Endothelial cell (in vitro differentiated cells): ENCODE measurements at regions not wholly inside any gene's neighbourhood (a gene's known extent, or its start where the extent isn't known, plus 50 kb on each side); places are given as distances from the start of the nearest gene placed in this dataset.

Experiments used
- DNase-seq: peaks from one replicate; pipeline ENCODE4 v3.0.0; 2021; ENCODE audit warnings: low spot score
- H3K27ac Mint-ChIP-seq: one replicate; pipeline ENCODE4 v1.8.0; 2021; ENCODE audit warnings: mixed read lengths, inconsistent platforms; ENCODE audit not compliant: unreplicated experiment
- H3K27me3 Mint-ChIP-seq: one replicate; pipeline ENCODE4 v1.8.0; 2021; ENCODE audit warnings: mild to moderate bottlenecking, moderate library complexity, mixed read lengths, inconsistent platforms; ENCODE audit not compliant: unreplicated experiment
- H3K36me3 Mint-ChIP-seq: one replicate; pipeline ENCODE4 v1.8.0; 2021; ENCODE audit warnings: mild to moderate bottlenecking, low read depth, mixed read lengths, inconsistent platforms; ENCODE audit not compliant: unreplicated experiment
- H3K4me1 Mint-ChIP-seq: one replicate; pipeline ENCODE4 v1.8.0; 2021; ENCODE audit warnings: mild to moderate bottlenecking, mixed read lengths, inconsistent platforms; ENCODE audit not compliant: unreplicated experiment
- H3K4me3 Mint-ChIP-seq: one replicate; pipeline ENCODE4 v1.8.0; 2021; ENCODE audit warnings: mild to moderate bottlenecking, mixed read lengths, inconsistent platforms; ENCODE audit not compliant: unreplicated experiment
- H3K9me3 Mint-ChIP-seq: one replicate; pipeline ENCODE4 v1.8.0; 2021; ENCODE audit warnings: mixed read lengths, inconsistent platforms; ENCODE audit not compliant: unreplicated experiment
- TF ChIP-seq, protein P1 (sequence below): fragments of 200-600 bp; sonication (generic); IDR thresholded peaks from one replicate; pipeline ENCODE4 v1.5.0; 2021; ENCODE audit warnings: antibody characterized with exemption; ENCODE audit not compliant: unreplicated experiment

DNA sequence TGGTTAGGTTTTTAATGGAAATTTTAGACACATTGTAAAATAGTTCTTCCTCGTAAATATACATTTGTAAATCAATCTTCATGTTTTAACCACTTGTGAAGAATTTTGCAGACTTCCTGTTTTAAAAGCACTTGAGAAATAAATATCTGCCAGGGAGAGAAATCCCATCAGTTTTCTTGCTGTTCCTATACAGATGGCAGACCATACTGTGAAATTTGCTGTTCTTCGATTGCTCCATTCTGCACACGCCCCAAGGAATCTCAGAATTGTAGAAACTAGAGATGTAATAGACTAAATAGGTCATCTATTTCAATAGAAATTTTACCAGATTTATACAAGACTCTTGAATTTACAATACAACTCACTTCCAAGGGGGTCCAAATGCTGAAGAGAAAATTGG is 75.8 kb upstream of the PIK3C3 start:
- H3K4me3 Mint-ChIP-seq: no peak overlapping the region
- H3K27ac Mint-ChIP-seq: no peak overlapping the region
- no peaks in the 10 kb centered on the region for H3K4me1 Mint-ChIP-seq
- TF ChIP-seq, protein P1, sequence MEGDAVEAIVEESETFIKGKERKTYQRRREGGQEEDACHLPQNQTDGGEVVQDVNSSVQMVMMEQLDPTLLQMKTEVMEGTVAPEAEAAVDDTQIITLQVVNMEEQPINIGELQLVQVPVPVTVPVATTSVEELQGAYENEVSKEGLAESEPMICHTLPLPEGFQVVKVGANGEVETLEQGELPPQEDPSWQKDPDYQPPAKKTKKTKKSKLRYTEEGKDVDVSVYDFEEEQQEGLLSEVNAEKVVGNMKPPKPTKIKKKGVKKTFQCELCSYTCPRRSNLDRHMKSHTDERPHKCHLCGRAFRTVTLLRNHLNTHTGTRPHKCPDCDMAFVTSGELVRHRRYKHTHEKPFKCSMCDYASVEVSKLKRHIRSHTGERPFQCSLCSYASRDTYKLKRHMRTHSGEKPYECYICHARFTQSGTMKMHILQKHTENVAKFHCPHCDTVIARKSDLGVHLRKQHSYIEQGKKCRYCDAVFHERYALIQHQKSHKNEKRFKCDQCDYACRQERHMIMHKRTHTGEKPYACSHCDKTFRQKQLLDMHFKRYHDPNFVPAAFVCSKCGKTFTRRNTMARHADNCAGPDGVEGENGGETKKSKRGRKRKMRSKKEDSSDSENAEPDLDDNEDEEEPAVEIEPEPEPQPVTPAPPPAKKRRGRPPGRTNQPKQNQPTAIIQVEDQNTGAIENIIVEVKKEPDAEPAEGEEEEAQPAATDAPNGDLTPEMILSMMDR: no peak
- H3K9me3 Mint-ChIP-seq: no peaks in the 10 kb centered on the region
- no peaks in the 10 kb centered on the region for H3K36me3 Mint-ChIP-seq
- no peaks in the 10 kb centered on the region for H3K27me3 Mint-ChIP-seq
- DNase-seq: no peak

DNA sequence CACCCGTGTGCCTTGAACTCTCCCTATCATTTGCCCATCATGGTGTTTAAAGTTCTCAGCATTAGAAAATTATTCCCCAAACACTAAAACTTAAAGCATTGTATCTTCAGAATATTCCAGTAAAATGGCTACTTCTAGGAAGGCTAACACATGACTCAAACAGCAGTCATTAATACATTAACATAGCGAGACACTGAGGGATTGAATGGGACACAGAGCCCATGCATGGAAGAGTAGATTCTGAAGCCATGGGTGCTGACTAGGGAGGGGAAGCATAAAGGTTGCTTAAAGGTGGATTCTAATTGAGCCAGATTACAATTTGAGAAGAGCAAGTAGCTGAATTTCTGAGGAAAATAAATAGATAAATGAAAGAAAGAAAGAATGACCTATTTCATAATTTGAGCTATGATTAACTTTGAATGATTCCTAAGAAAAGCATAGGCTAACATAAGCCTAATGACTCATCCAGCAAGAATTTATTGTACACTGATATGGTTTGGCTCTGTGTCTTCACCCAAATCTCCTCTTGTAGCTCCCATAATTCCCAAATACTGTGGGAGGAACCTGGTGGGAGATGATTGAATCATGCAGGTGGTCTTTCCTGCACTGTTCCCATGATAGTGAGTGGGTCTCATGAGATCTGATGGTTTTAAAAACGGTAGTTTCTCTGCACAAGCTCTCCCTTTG is 79.8 kb upstream of the PIK3C3 start:
- H3K27me3 Mint-ChIP-seq: no peaks in the 10 kb centered on the region
- no peak overlapping the region for H3K4me3 Mint-ChIP-seq
- H3K36me3 Mint-ChIP-seq: no peaks in the 10 kb centered on the region
- no peaks in the 10 kb centered on the region for H3K9me3 Mint-ChIP-seq
- no peak overlapping the region for H3K27ac Mint-ChIP-seq
- DNase-seq: no peak
- no peaks in the 10 kb centered on the region for H3K4me1 Mint-ChIP-seq
- TF ChIP-seq, protein P1: no peak

DNA sequence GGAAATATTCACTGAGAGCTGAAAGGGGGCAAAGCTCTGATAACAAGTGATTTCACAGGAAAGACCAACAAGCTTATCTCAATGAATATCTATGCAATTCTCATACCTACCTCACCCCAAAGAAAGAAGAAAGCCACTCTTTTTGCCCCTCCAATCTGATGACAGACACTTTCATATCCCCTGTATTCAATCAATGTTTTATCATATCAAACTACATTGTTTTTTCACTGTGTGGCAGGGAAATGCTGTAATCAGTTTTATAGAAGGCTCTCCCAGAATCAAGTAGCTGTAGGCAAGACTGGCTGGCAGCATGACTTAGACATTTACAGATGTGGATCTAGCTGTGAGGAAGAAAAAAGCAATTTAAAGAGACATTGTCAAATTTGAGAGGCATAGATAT is 81.3 kb upstream of the PIK3C3 start:
- Mint-ChIP-seq H3K4me3 (no peak overlapping the region), H3K27me3 (no peaks in the 10 kb centered on the region), H3K36me3 (no peaks in the 10 kb centered on the region), H3K4me1 (no peaks in the 10 kb centered on the region), H3K27ac (no peak overlapping the region), H3K9me3 (no peaks in the 10 kb centered on the region)
- no peak for DNase-seq
- TF ChIP-seq, protein P1: no peak

DNA sequence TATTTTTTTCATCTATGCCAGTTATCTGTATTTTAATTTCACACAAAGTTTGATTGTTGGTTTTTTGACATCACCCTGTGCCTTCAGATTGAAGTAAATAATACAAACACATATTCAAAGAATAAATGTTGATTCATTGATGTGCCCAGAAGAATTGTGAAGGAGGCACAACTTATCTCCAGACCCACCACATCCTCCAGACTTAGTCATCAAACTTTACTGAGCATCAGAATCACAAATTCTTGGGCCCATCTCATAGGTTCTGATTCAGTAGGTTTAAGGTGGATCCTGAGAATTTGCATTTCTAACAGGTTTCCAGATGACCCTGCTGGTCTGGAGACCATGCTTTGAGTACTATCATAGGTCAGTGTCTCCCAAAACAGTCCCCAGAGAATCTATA is 82.8 kb upstream of the PIK3C3 start:
- Mint-ChIP-seq H3K27ac (no peak overlapping the region), H3K4me1 (peaks cover 5% of the 10 kb centered on the region), H3K9me3 (no peaks in the 10 kb centered on the region), H3K4me3 (no peak overlapping the region), H3K36me3 (no peaks in the 10 kb centered on the region), H3K27me3 (no peaks in the 10 kb centered on the region)
- no peak for DNase-seq
- TF ChIP-seq, protein P1: no peak

DNA sequence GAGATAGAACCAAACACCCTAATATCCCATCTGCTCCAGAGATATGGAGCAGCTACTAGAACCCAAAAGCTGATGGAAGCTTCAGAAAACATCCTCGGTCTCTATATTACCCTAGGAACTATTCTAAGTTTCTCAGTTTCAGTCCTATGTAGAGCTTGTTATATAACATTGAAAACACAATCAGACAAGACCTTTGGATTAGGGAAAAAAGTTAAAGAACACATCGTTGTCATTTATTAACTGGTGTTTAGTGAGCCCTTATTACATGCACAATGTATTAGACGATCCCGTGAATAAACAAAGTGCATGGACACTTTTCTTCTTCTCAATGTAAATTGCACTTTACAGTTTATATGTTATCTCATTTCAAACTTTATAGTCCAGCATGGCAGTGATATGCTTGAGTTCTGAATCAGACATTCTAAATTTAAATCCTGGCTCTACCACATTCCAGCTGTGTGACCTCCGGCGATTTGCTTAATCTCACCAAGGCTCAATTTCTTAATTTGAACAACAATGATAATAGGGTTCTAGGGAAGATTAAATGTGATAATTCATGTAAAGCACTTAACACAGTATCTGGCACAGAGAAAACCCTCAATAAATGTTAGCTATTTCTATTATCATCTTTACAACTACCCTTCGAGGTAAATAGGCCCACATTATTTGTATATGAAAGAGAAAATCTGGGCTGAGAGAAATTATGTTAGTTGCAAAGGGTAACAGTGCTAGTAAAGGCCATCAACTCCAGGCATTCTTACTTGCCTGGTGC is 83.6 kb upstream of the PIK3C3 start:
- no peak overlapping the region for H3K4me3 Mint-ChIP-seq
- TF ChIP-seq, protein P1: no peak

More for the DNA sequence above, 83.6 kb upstream of the PIK3C3 start:
- no peak for DNase-seq
- Mint-ChIP-seq H3K36me3 (no peaks in the 10 kb centered on the region), H3K4me1 (peaks cover 5% of the 10 kb centered on the region), H3K9me3 (no peaks in the 10 kb centered on the region), H3K27me3 (no peaks in the 10 kb centered on the region), H3K27ac (no peak overlapping the region)
